IMR-90 (cell line): ENCODE measurements at regions not wholly inside any gene's neighbourhood (a gene's known extent, or its start where the extent isn't known, plus 50 kb on each side); places are given as distances from the start of the nearest gene placed in this dataset.

Experiments
- ATAC-seq: fragments of 200-7000 bp; cut with Tn5 transposase; 2 replicates; pipeline ENCODE4 v1.9.1; 2020; ENCODE audit warnings: low read depth, mild to moderate bottlenecking, moderate library complexity
- BruUV-seq: library from RNA; stranded (reverse); fragments of 400-500 nt; replicated peaks from 2 replicates; lab custom pipeline; 2021; lab: Mats Ljungman, UMichigan
- CTCF ChIA-PET: fragments of 300-600 bp; formaldehyde crosslinking; extraction: SDS; loops from one replicate; lab custom pipeline; 2021; ENCODE audit warnings: antibody characterized with exemption; lab: Yijun Ruan, JAX
- POLR2A ChIA-PET: fragments of 300-600 bp; sonication (Branson Sonifier 250); formaldehyde crosslinking; loops from one replicate; lab custom pipeline; 2022; ENCODE audit warnings: antibody characterized with exemption; ENCODE audit not compliant: unreplicated experiment; lab: Charles Lee
- DNase-seq: peaks from one replicate; pipeline ENCODE4 v3.0.0; 2013
- H2AFZ ChIP-seq: replicated peaks from 2 replicates; pipeline ENCODE3; 2013; ENCODE audit warnings: low read length, mild to moderate bottlenecking; ENCODE audit not compliant: poor library complexity
- H2AK5ac ChIP-seq: 2 replicates; pipeline ENCODE4 v1.6.1; 2013; ENCODE audit warnings: low read depth, low read length, inconsistent platforms
- H2AK9ac ChIP-seq: replicated peaks from 2 replicates; pipeline ENCODE3; 2013; ENCODE audit warnings: mild to moderate bottlenecking, low read depth, low read length, moderate library complexity; ENCODE audit not compliant: poor library complexity
- H2BK120ac ChIP-seq: 2 replicates; pipeline ENCODE4 v1.6.1; 2013; ENCODE audit warnings: low read depth, low read length, inconsistent platforms
- H2BK15ac ChIP-seq: 3 replicates; pipeline ENCODE4 v1.6.1; 2013; ENCODE audit warnings: low read depth, low read length, inconsistent platforms
- H2BK20ac ChIP-seq: 2 replicates; pipeline ENCODE4 v1.6.1; 2013; ENCODE audit warnings: low read depth, mild to moderate bottlenecking, inconsistent platforms, low read length, moderate library complexity
- H2BK5ac ChIP-seq: 2 replicates; pipeline ENCODE4 v1.6.1; 2013; ENCODE audit warnings: mild to moderate bottlenecking, low read depth, low read length, inconsistent platforms; ENCODE audit not compliant: poor library complexity, severe bottlenecking
- H3K14ac ChIP-seq: replicated peaks from 2 replicates; pipeline ENCODE4 v1.6.1; 2013; ENCODE audit warnings: low read depth, low read length, inconsistent platforms
- H3K18ac ChIP-seq: 2 replicates; pipeline ENCODE4 v1.6.1; 2013; ENCODE audit warnings: low read depth, low read length, control low read depth
- H3K23ac ChIP-seq: 2 replicates; pipeline ENCODE4 v1.6.1; 2013; ENCODE audit warnings: low read depth, low read length, inconsistent platforms
- H3K27ac ChIP-seq: 2 replicates; pipeline ENCODE4 v1.5.1; 2013; ENCODE audit warnings: mild to moderate bottlenecking, control low read depth, low read length; ENCODE audit not compliant: insufficient read depth
- H3K27me3 ChIP-seq: 2 replicates; pipeline ENCODE4 v1.6.1; 2013; ENCODE audit warnings: low read length; ENCODE audit not compliant: control insufficient read depth, insufficient read depth
- H3K36me3 ChIP-seq: 2 replicates; pipeline ENCODE4 v1.6.1; 2013; ENCODE audit warnings: low read length, mixed read lengths; ENCODE audit not compliant: control insufficient read depth, insufficient read depth
- H3K4ac ChIP-seq: 2 replicates; pipeline ENCODE4 v1.6.1; 2013; ENCODE audit warnings: low read depth, low read length, inconsistent platforms
- H3K4me1 ChIP-seq: 2 replicates; pipeline ENCODE4 v1.6.1; 2013; ENCODE audit warnings: low read length, mixed read lengths; ENCODE audit not compliant: control insufficient read depth, insufficient read depth
- H3K4me2 ChIP-seq: 2 replicates; pipeline ENCODE4 v1.6.1; 2013; ENCODE audit warnings: low read depth, mild to moderate bottlenecking, control low read depth, low read length, moderate library complexity
- H3K4me3 ChIP-seq: 2 replicates; pipeline ENCODE4 v1.5.1; 2013; ENCODE audit warnings: low read depth, mild to moderate bottlenecking, control low read depth, low read length, moderate library complexity; ENCODE audit not compliant: insufficient read depth
- H3K56ac ChIP-seq: 2 replicates; pipeline ENCODE4 v1.6.1; 2013; ENCODE audit warnings: low read length, inconsistent platforms; ENCODE audit not compliant: insufficient read depth; ENCODE audit errors: extremely low read depth
- H3K79me1 ChIP-seq, 2 experiments: 2 replicates each; pipeline ENCODE4 v1.6.1; 2013; ENCODE audit warnings: low read length in 2 of 2, inconsistent platforms in 1 of 2, low read depth in 1 of 2
- H3K9ac ChIP-seq: 2 replicates; pipeline ENCODE4 v1.6.1; 2013; ENCODE audit warnings: low read depth, low read length, control low read depth
- H3K9me1 ChIP-seq: 2 replicates; pipeline ENCODE4 v1.6.1; 2013; ENCODE audit warnings: low read length, inconsistent platforms; ENCODE audit not compliant: insufficient read depth
- H3K9me3 ChIP-seq: 2 replicates; pipeline ENCODE4 v1.6.1; 2013; ENCODE audit warnings: low read length; ENCODE audit not compliant: control insufficient read depth, insufficient read depth
- H4K20me1 ChIP-seq: 2 replicates; pipeline ENCODE4 v1.6.1; 2013; ENCODE audit warnings: low read length, inconsistent platforms; ENCODE audit not compliant: insufficient read depth
- H4K5ac ChIP-seq: 2 replicates; pipeline ENCODE4 v1.6.1; 2013; ENCODE audit warnings: mild to moderate bottlenecking, low read depth, low read length, control low read depth
- H4K8ac ChIP-seq, 2 experiments: 2 replicates each; pipeline ENCODE4 v1.6.1; 2013; ENCODE audit warnings: low read depth in 2 of 2, low read length in 2 of 2, control low read depth in 1 of 2, inconsistent platforms in 1 of 2
- H4K91ac ChIP-seq: 2 replicates; pipeline ENCODE4 v1.6.1; 2013; ENCODE audit warnings: low read depth, low read length, inconsistent platforms; ENCODE audit not compliant: insufficient read depth
- CEBPB ChIP-seq: IDR thresholded peaks from 2 replicates; pipeline ENCODE4 v1.6.1; 2012; ENCODE audit warnings: low read depth, low read length, improper control_type of control experiment
- CHD1 ChIP-seq: IDR thresholded peaks from 2 replicates; pipeline ENCODE4 v1.6.1; 2012; ENCODE audit warnings: low read depth, low read length, improper control_type of control experiment
- FOS ChIP-seq: fragments of 150-350 bp; IDR thresholded peaks from 2 replicates; pipeline ENCODE4 v1.6.1; 2016; ENCODE audit warnings: low read depth, low read length
- MXI1 ChIP-seq: IDR thresholded peaks from 2 replicates; pipeline ENCODE4 v1.6.1; 2012; ENCODE audit warnings: low read depth, mild to moderate bottlenecking, low read length, moderate library complexity, borderline replicate concordance
- POLR2A ChIP-seq: IDR thresholded peaks from 2 replicates; pipeline ENCODE4 v1.6.1; 2012; ENCODE audit warnings: mild to moderate bottlenecking, low read depth, low read length
- RCOR1 ChIP-seq: IDR thresholded peaks from 2 replicates; pipeline ENCODE4 v1.6.1; 2012; ENCODE audit warnings: mild to moderate bottlenecking, low read length, improper control_type of control experiment; ENCODE audit not compliant: insufficient replicate concordance
- SMC3 ChIP-seq: fragments of 150-350 bp; IDR thresholded peaks from 2 replicates; pipeline ENCODE4 v1.6.1; 2016; ENCODE audit warnings: low read depth, mild to moderate bottlenecking, antibody characterized with exemption, low read length, moderate library complexity
- WGBS, 2 experiments: methylation state at CpG; one replicate each; pipeline versions ENCODE4 v1.1.5 to v1.1.7; 2013; ENCODE audit warnings: missing lambda C conversion rate in 2 of 2; ENCODE audit not compliant: insufficient read length in 1 of 2; ENCODE audit errors: extremely low coverage in 2 of 2; 5-methylcytosine and 5-hydroxymethylcytosine counted together
- dilution Hi-C: fragments of 300-500 bp; cut with HindIII; formaldehyde crosslinking; loops from one replicate; pipeline ENCODE4 v1.14.3; 2018; ENCODE audit warnings: low sequenced_read_pairs; ENCODE audit not compliant: unreplicated experiment
- in situ Hi-C: fragments of 300-500 bp; cut with MboI; formaldehyde crosslinking; loops from 3 replicates; pipeline ENCODE4 v1.14.3; 2019; ENCODE audit warnings: low sequenced_read_pairs, inconsistent platforms, mixed read lengths
- intact Hi-C: fragments of 100-400 bp; cut with micrococcal nuclease; formaldehyde crosslinking; loops from 2 replicates; pipeline ENCODE4 v1.10.0; 2022
- TF ChIP-seq, protein P1 (sequence below): conservative IDR thresholded peaks from 2 replicates; pipeline ENCODE4 v1.5.1; 2012; ENCODE audit warnings: mild to moderate bottlenecking, low read depth, low read length, improper control_type of control experiment

DNA sequence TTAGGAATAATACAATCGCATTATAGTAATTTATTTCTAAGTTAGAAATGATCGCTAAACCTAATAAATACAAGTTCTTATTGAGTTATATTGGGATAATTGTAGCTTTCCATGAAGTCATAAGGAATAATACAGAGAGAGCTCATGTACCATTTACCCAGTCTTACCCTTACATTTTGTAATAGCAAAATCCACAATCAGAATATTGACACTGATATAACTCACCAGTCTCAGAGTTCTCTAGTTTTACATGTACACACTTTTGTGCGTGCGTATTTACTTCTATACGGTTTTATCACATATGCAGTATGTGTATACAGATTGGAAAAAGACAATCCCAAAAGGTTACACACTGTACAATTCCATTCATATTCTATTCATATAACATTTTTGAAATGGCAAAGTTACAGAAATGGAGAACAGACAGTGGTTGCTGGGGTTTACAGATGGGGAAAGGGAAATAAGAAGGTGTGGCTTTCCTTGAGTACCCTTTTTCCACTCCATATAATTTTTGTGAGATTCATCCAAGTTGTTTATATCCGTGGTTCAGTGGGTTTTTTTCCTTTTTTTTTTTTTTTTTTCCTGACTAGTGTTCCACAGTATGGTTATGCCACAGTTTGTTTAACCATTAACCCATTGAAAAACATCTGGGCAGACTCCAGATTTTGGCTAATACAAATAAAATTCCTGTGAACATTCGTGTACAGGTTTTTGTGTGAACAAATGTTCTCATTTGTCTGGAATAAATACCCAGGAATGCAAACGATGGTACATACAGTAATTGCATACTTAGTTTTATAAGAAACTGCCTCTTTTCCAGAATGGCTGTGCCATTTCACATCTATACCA lies 117.2 kb downstream of the HNMT start:
- no peaks in the 10 kb centered on the region for H3K79me1 ChIP-seq
- H2BK5ac ChIP-seq, result no peak overlapping the region
- H3K27ac ChIP-seq, result no peak overlapping the region
- DNase-seq (no peak), ATAC-seq (no peak)
- no peaks in the 10 kb centered on the region; the same call in 1 of the 2 replicates for H3K27me3 ChIP-seq
- no peak overlapping the region for H2BK20ac ChIP-seq
- H4K20me1 ChIP-seq, result no peaks in the 10 kb centered on the region
- no peak overlapping the region for H4K91ac ChIP-seq
- H3K36me3 ChIP-seq, result no peaks in the 10 kb centered on the region
- no peak overlapping the region for H3K4me3 ChIP-seq
- intact Hi-C loops, result no loop called here
- no peak overlapping the region for H2BK120ac ChIP-seq
- CTCF ChIA-PET, result interaction anchor here (1.0 kb wide), 1 partner anchor 9 kb away, joined by 3 read pairs; no protein-coding TSS in a partner anchor
- no peak overlapping the region for H3K4me2 ChIP-seq
- no peaks in the 10 kb centered on the region for H3K4me1 ChIP-seq
- no CpG with 5 or more reads among the region's 8 CpGs for WGBS, 2 experiments
- POLR2A ChIA-PET, result no interaction called here
- no peak overlapping the region for H3K9ac ChIP-seq
- BruUV-seq, result no TSS peak
- H3K14ac ChIP-seq, result no peak overlapping the region
- no peak overlapping the region for H2AFZ ChIP-seq
- H3K4ac ChIP-seq, result no peak overlapping the region
- no peaks in the 10 kb centered on the region for H3K9me1 ChIP-seq
- in situ Hi-C loops, result no loop called here
- H3K9me3 ChIP-seq, result no peaks in the 10 kb centered on the region
- dilution Hi-C loops, result no loop called here
- no peak overlapping the region for H2BK15ac ChIP-seq
- no peak overlapping the region for H3K18ac ChIP-seq
- H3K56ac ChIP-seq, result no peak overlapping the region
- no peak overlapping the region for H4K5ac ChIP-seq
- no peak overlapping the region for H3K23ac ChIP-seq
- H2AK9ac ChIP-seq, result no peak overlapping the region
- TF ChIP-seq CEBPB (no peak), SMC3 (no peak), POLR2A (no peak), FOS (no peak), CHD1 (no peak), RCOR1 (no peak), MXI1 (no peak)
- TF ChIP-seq, protein P1, sequence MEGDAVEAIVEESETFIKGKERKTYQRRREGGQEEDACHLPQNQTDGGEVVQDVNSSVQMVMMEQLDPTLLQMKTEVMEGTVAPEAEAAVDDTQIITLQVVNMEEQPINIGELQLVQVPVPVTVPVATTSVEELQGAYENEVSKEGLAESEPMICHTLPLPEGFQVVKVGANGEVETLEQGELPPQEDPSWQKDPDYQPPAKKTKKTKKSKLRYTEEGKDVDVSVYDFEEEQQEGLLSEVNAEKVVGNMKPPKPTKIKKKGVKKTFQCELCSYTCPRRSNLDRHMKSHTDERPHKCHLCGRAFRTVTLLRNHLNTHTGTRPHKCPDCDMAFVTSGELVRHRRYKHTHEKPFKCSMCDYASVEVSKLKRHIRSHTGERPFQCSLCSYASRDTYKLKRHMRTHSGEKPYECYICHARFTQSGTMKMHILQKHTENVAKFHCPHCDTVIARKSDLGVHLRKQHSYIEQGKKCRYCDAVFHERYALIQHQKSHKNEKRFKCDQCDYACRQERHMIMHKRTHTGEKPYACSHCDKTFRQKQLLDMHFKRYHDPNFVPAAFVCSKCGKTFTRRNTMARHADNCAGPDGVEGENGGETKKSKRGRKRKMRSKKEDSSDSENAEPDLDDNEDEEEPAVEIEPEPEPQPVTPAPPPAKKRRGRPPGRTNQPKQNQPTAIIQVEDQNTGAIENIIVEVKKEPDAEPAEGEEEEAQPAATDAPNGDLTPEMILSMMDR, result no peak
- H2AK5ac ChIP-seq, result no peak overlapping the region
- H4K8ac ChIP-seq, result no peak overlapping the region
